Ovary (tissue), 7 donors: ENCODE measurements at regions not wholly inside any gene's neighbourhood (a gene's known extent, or its start where the extent isn't known, plus 50 kb on each side); places are given as distances from the start of the nearest gene placed in this dataset.
"Not testable (repeated sequence)": the region's sequence is repeated elsewhere in the genome, so short reads cannot be mapped to it uniquely, and the experiment has no call there.

Source experiments
- DNase-seq, 5 donors: peaks; one replicate each; pipeline ENCODE4 v3.0.0-alpha.2; 2019 to 2020
- H3K27ac ChIP-seq, 2 donors: fragments of 200-600 bp; one replicate each; pipeline versions ENCODE4 v1.5.1 to v1.8.0; 2019 to 2022
- H3K27me3 ChIP-seq: fragments of 200-600 bp; one replicate; pipeline ENCODE4 v1.8.0; 2022
- H3K36me3 ChIP-seq: fragments of 200-600 bp; sonication (generic); one replicate; pipeline ENCODE4 v1.5.1; 2019
- H3K4me1 ChIP-seq: one replicate; pipeline ENCODE4 v1.8.1; 2013; ENCODE audit warnings: mild to moderate bottlenecking, moderate library complexity; ENCODE audit not compliant: insufficient read depth
- H3K4me3 ChIP-seq: fragments of 200-600 bp; sonication (generic); one replicate; pipeline ENCODE4 v1.5.1; 2017
- H3K9me3 ChIP-seq, 2 donors: fragments of 200-600 bp in 1 of 2; sonication (generic) in 1 of 2; one replicate each; pipeline versions ENCODE4 v1.5.1 to v1.8.1; 2013 to 2019; ENCODE audit warnings: mild to moderate bottlenecking in 1 of 2, moderate library complexity in 1 of 2
- CTCF ChIP-seq, 3 donors: fragments of 450-650 bp in 2 of 3; fragments of 200-600 bp in 1 of 3; IDR thresholded peaks; one replicate each; pipeline versions ENCODE4 v1.5.1 to v1.8.0; 2016 to 2022; ENCODE audit warnings: antibody characterized with exemption in 3 of 3, mild to moderate bottlenecking in 1 of 3
- EP300 ChIP-seq: sonication (generic); formaldehyde crosslinking; IDR thresholded peaks from one replicate; pipeline ENCODE4 v1.6.1; 2017; ENCODE audit warnings: antibody characterized with exemption
- POLR2A ChIP-seq: fragments of 450-650 bp; IDR thresholded peaks from one replicate; pipeline ENCODE4 v1.6.1; 2017; ENCODE audit warnings: antibody characterized with exemption, mild to moderate bottlenecking, moderate library complexity
- WGBS, 3 donors: extraction: QIAGEN DNeasy Blood & Tissue Kit in 1 of 3; methylation state at CpG; one replicate each; pipeline versions ENCODE4 v1.1.5 to v1.1.7; 2013 to 2017; 5-methylcytosine and 5-hydroxymethylcytosine counted together
- intact Hi-C, 4 donors: fragments of 100-400 bp; cut with DNase I; formaldehyde crosslinking; loops; one replicate each; pipeline versions ENCODE4 v1.11.0 to v1.15.1; 2022 to 2023
- donor health status: DM: no; HTN: no; CAD: no; lungs with moderate emphysema.
- donor health status: DM: no; HTN: no; CAD: no.
- donor health status: Bipolar disorder and iron deficiency.
- donor health status: DM: no; HTN: no; CAD: no.
- donor health status: DM: yes; HTN: yes; CAD: no.

GRCh38 chr11:116046127-116046526 lies 541.9 kb upstream of the CADM1 start:
- Histone ChIP-seq H3K4me3 (no peak overlapping the region), H3K27me3 (no peaks in the 10 kb centered on the region), H3K36me3 (no peaks in the 10 kb centered on the region), H3K27ac (no peak overlapping the region), H3K4me1 (no peaks in the 10 kb centered on the region), H3K9me3 (no peaks in the 10 kb centered on the region)
- WGBS, 3 donors: 79 to 89% (median 86%) methylated on average over 6 of the region's 6 CpGs
- DNase-seq: no peak
- intact Hi-C loops: no loop called here
- no peak for TF ChIP-seq POLR2A
- TF ChIP-seq CTCF (IDR thresholded peaks at IDR 0.05): no peak
- no peak for TF ChIP-seq EP300

- no peaks in the 10 kb centered on the region for H3K27me3 ChIP-seq
- H3K36me3 ChIP-seq: no peaks in the 10 kb centered on the region
- no peaks in the 10 kb centered on the region for H3K4me1 ChIP-seq
- TF ChIP-seq POLR2A: no peak
- TF ChIP-seq EP300: no peak
- no peak for TF ChIP-seq CTCF (IDR thresholded peaks at IDR 0.05)
- 46 to 65% (median 46%) methylated on average over 10 of the region's 10 CpGs for WGBS, 3 donors
- no peak overlapping the region for H3K27ac ChIP-seq
- H3K9me3 ChIP-seq: no peaks in the 10 kb centered on the region
- intact Hi-C loops: no loop called here
- DNase-seq: no peak
- no peak overlapping the region for H3K4me3 ChIP-seq
Observed at GRCh38 chr11:116044941-116045340, 540.7 kb upstream of the CADM1 start.

GRCh38 chr11:116044520-116044919 lies 540.3 kb upstream of the CADM1 start:
- intact Hi-C loops: no loop called here
- H3K27ac ChIP-seq: no peak overlapping the region
- H3K9me3 ChIP-seq: no peaks in the 10 kb centered on the region
- H3K4me3 ChIP-seq: no peak overlapping the region
- no peak for DNase-seq
- H3K36me3 ChIP-seq: no peaks in the 10 kb centered on the region
- 50 to 54% (median 52%) methylated on average over 4 of the region's 4 CpGs for WGBS, 3 donors
- TF ChIP-seq EP300 (no peak), POLR2A (no peak), CTCF (IDR thresholded peaks at IDR 0.05) (no peak)
- no peaks in the 10 kb centered on the region for H3K27me3 ChIP-seq
- no peaks in the 10 kb centered on the region for H3K4me1 ChIP-seq

- WGBS, 3 donors: 83 to 91% (median 85%) methylated on average over 2 of the region's 2 CpGs
- no peaks in the 10 kb centered on the region for H3K4me1 ChIP-seq
- no peak overlapping the region for H3K4me3 ChIP-seq
- H3K36me3 ChIP-seq: no peaks in the 10 kb centered on the region
- no peaks in the 10 kb centered on the region for H3K9me3 ChIP-seq
- no peak overlapping the region for H3K27ac ChIP-seq
- TF ChIP-seq CTCF (IDR thresholded peaks at IDR 0.05) (no peak), POLR2A (no peak), EP300 (no peak)
- H3K27me3 ChIP-seq: no peaks in the 10 kb centered on the region
- no peak for DNase-seq
- intact Hi-C loops: no loop called here
Observed at GRCh38 chr11:116043857-116044256, 539.6 kb upstream of the CADM1 start.

DNA sequence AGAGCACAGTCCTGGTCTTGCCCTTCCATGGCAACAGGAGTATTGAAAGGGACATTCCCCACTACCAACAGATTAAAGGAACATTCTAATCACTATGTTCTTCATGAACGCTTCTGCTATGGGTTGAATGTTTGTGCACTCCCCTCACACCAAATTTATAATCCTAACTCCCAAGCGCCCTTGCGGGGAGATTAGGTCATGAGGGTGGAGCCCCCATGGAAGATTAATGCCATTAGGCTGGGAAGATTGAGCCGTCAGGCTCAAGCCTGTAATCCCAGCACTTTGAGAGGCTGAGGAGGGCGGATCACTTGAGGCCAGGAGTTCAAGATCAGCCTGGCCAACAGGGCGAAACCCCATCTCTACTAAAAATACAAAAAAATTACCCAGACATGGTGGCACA lies 538.8 kb upstream of the CADM1 start:
- WGBS, 3 donors: 82 to 91% (median 89%) methylated on average over 6 of the region's 6 CpGs
- H3K36me3 ChIP-seq, DNase-seq, H3K9me3 ChIP-seq, H3K4me3 ChIP-seq, H3K27ac ChIP-seq, intact Hi-C loops, H3K4me1 ChIP-seq, H3K27me3 ChIP-seq: not testable (repeated sequence)
